Neural cell (in vitro differentiated cells): ENCODE measurements at regions not wholly inside any gene's neighbourhood (a gene's known extent, or its start where the extent isn't known, plus 50 kb on each side); places are given as distances from the start of the nearest gene placed in this dataset.

Experiments used
- H2AFZ ChIP-seq: fragments of 200-600, 300-800 bp; sonication (generic), shearing (Covaris generic); 2 replicates; pipeline ENCODE4 v1.6.0; 2014; ENCODE audit warnings: low read depth, mild to moderate bottlenecking, antibody characterized with exemption, low read length, moderate library complexity
- H3F3A ChIP-seq: fragments of 200-600 bp; shearing (Covaris generic); 2 replicates; pipeline ENCODE4 v1.6.1; 2016; ENCODE audit warnings: mild to moderate bottlenecking, moderate library complexity, mixed read lengths, antibody characterized with exemption, low read length; ENCODE audit not compliant: insufficient read depth, poor library complexity, severe bottlenecking
- H3K27ac ChIP-seq: fragments of 200-600, 300-800 bp; sonication (generic), shearing (Covaris generic); 2 replicates; pipeline ENCODE4 v1.5.1; 2014; ENCODE audit warnings: mild to moderate bottlenecking, low read length, moderate library complexity
- H3K27me3 ChIP-seq: fragments of 300-800, 200-600 bp; sonication (generic), shearing (Covaris generic); 2 replicates; pipeline ENCODE4 v1.6.0; 2014; ENCODE audit warnings: mild to moderate bottlenecking, low read depth, low read length, moderate library complexity; ENCODE audit not compliant: insufficient read depth
- H3K36me3 ChIP-seq: fragments of 300-800, 200-600 bp; sonication (generic), shearing (Covaris generic); 2 replicates; pipeline ENCODE4 v1.5.1; 2014; ENCODE audit warnings: mild to moderate bottlenecking, antibody characterized with exemption, low read length, moderate library complexity; ENCODE audit not compliant: insufficient read depth
- H3K4me2 ChIP-seq: fragments of 300-800, 200-600 bp; sonication (generic), shearing (Covaris generic); 2 replicates; pipeline ENCODE4 v1.6.0; 2014; ENCODE audit warnings: mild to moderate bottlenecking, low read length
- H3K4me3 ChIP-seq: fragments of 300-800, 200-600 bp; sonication (generic), shearing (Covaris generic); 2 replicates; pipeline ENCODE4 v1.5.1; 2014; ENCODE audit warnings: mild to moderate bottlenecking, low read length, moderate library complexity
- H3K79me2 ChIP-seq: fragments of 200-600 bp; shearing (Covaris generic); replicated peaks from 2 replicates; pipeline ENCODE4 v1.6.0; 2014; ENCODE audit warnings: mild to moderate bottlenecking, low read length, moderate library complexity; ENCODE audit not compliant: insufficient read depth
- H3K9ac ChIP-seq: fragments of 300-800, 200-600 bp; sonication (generic), shearing (Covaris generic); 2 replicates; pipeline ENCODE4 v1.6.1; 2016; ENCODE audit warnings: mild to moderate bottlenecking, low read length, mixed read lengths
- H3K9me2 ChIP-seq: fragments of 200-600 bp; shearing (Covaris generic); 2 replicates; pipeline ENCODE4 v1.6.1; 2016; ENCODE audit warnings: mild to moderate bottlenecking, low read length, mixed read lengths; ENCODE audit not compliant: insufficient read depth
- H3K9me3 ChIP-seq: fragments of 200-600, 300-800 bp; sonication (generic), shearing (Covaris generic); 2 replicates; pipeline ENCODE4 v1.6.1; 2016; ENCODE audit warnings: mild to moderate bottlenecking, mixed run types, low read length, moderate library complexity, mixed read lengths
- H4K20me1 ChIP-seq: fragments of 200-600 bp; shearing (Covaris generic); 2 replicates; pipeline ENCODE4 v1.6.1; 2016; ENCODE audit warnings: mild to moderate bottlenecking, mixed run types; ENCODE audit not compliant: insufficient read depth
- EP300 ChIP-seq: fragments of 450-650 bp; conservative IDR thresholded peaks from 2 replicates; pipeline ENCODE4 v1.6.1; 2014; ENCODE audit warnings: antibody characterized with exemption, mild to moderate bottlenecking, moderate library complexity; ENCODE audit not compliant: poor library complexity, severe bottlenecking
- EZH2 ChIP-seq: fragments of 200-600, 300-800 bp; shearing (Covaris generic), sonication (generic); IDR thresholded peaks from 2 replicates; pipeline ENCODE4 v1.6.1; 2014; ENCODE audit warnings: antibody characterized with exemption, low read length, borderline replicate concordance, mild to moderate bottlenecking; ENCODE audit not compliant: insufficient read depth, poor library complexity, severe bottlenecking
- MXI1 ChIP-seq: fragments of 450-650 bp; conservative IDR thresholded peaks from 2 replicates; pipeline ENCODE4 v1.6.1; 2014; ENCODE audit warnings: antibody characterized with exemption, mild to moderate bottlenecking; ENCODE audit not compliant: poor library complexity, severe bottlenecking
- POLR2AphosphoS5 ChIP-seq: IDR thresholded peaks from 2 replicates; pipeline ENCODE4 v1.6.1; 2012
- RAD21 ChIP-seq: fragments of 450-650 bp; conservative IDR thresholded peaks from 2 replicates; pipeline ENCODE4 v1.6.1; 2014; ENCODE audit warnings: antibody characterized with exemption, mild to moderate bottlenecking, moderate library complexity
- SMC3 ChIP-seq: fragments of 450-650 bp; conservative IDR thresholded peaks from 2 replicates; pipeline ENCODE4 v1.6.1; 2014; ENCODE audit warnings: antibody characterized with exemption, mild to moderate bottlenecking, moderate library complexity; ENCODE audit not compliant: poor library complexity
- TAF1 ChIP-seq: IDR thresholded peaks from 2 replicates; pipeline ENCODE4 v1.6.1; 2012; ENCODE audit warnings: low read depth
- TF ChIP-seq, protein P1 (sequence below): IDR thresholded peaks from 2 replicates; pipeline ENCODE4 v1.6.1; 2012; ENCODE audit warnings: borderline replicate concordance
- TF ChIP-seq, protein P2 (sequence below): fragments of 450-650 bp; IDR thresholded peaks from 2 replicates; pipeline ENCODE4 v1.5.1; 2014; ENCODE audit warnings: antibody characterized with exemption, mild to moderate bottlenecking, moderate library complexity; ENCODE audit not compliant: poor library complexity, severe bottlenecking

DNA sequence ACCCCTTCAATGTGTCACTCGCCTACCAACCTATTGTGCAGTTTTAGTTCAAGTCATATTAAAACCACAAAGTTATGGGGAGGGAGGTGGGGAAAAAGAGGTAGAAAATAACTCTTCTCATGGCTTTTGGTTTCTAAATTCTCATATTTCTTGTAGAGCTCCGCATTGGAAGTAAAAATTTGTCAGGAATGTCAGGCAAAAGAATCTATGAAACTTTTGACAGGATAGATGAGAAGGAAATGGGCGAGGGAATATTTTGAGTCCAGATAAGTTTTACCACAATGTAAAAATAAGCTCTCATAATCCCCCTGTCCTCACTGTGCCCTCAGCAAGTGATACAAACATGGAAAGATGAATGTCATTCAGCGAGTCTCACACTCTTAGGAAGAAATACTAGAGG is 270.4 kb downstream of the DLEU7 start:
- no peaks in the 10 kb centered on the region for H4K20me1 ChIP-seq
- no peaks in the 10 kb centered on the region for H3K79me2 ChIP-seq
- H3K9me3 ChIP-seq = no peaks in the 10 kb centered on the region
- no peak overlapping the region for H3K9ac ChIP-seq
- no peak overlapping the region for H3K4me3 ChIP-seq
- no peak overlapping the region for H3K27ac ChIP-seq
- H3K36me3 ChIP-seq = no peaks in the 10 kb centered on the region
- H2AFZ ChIP-seq = no peak overlapping the region
- H3K4me2 ChIP-seq = no peak overlapping the region
- TF ChIP-seq, protein P1, sequence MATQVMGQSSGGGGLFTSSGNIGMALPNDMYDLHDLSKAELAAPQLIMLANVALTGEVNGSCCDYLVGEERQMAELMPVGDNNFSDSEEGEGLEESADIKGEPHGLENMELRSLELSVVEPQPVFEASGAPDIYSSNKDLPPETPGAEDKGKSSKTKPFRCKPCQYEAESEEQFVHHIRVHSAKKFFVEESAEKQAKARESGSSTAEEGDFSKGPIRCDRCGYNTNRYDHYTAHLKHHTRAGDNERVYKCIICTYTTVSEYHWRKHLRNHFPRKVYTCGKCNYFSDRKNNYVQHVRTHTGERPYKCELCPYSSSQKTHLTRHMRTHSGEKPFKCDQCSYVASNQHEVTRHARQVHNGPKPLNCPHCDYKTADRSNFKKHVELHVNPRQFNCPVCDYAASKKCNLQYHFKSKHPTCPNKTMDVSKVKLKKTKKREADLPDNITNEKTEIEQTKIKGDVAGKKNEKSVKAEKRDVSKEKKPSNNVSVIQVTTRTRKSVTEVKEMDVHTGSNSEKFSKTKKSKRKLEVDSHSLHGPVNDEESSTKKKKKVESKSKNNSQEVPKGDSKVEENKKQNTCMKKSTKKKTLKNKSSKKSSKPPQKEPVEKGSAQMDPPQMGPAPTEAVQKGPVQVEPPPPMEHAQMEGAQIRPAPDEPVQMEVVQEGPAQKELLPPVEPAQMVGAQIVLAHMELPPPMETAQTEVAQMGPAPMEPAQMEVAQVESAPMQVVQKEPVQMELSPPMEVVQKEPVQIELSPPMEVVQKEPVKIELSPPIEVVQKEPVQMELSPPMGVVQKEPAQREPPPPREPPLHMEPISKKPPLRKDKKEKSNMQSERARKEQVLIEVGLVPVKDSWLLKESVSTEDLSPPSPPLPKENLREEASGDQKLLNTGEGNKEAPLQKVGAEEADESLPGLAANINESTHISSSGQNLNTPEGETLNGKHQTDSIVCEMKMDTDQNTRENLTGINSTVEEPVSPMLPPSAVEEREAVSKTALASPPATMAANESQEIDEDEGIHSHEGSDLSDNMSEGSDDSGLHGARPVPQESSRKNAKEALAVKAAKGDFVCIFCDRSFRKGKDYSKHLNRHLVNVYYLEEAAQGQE = no peak
- no peak for TF ChIP-seq TAF1
- no peak for TF ChIP-seq MXI1
- TF ChIP-seq SMC3 = no peak
- no peak for TF ChIP-seq POLR2AphosphoS5
- TF ChIP-seq RAD21 = no peak
- TF ChIP-seq, protein P2, sequence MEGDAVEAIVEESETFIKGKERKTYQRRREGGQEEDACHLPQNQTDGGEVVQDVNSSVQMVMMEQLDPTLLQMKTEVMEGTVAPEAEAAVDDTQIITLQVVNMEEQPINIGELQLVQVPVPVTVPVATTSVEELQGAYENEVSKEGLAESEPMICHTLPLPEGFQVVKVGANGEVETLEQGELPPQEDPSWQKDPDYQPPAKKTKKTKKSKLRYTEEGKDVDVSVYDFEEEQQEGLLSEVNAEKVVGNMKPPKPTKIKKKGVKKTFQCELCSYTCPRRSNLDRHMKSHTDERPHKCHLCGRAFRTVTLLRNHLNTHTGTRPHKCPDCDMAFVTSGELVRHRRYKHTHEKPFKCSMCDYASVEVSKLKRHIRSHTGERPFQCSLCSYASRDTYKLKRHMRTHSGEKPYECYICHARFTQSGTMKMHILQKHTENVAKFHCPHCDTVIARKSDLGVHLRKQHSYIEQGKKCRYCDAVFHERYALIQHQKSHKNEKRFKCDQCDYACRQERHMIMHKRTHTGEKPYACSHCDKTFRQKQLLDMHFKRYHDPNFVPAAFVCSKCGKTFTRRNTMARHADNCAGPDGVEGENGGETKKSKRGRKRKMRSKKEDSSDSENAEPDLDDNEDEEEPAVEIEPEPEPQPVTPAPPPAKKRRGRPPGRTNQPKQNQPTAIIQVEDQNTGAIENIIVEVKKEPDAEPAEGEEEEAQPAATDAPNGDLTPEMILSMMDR = no peak
- no peak for TF ChIP-seq EP300
- TF ChIP-seq EZH2 = no peak
- no peaks in the 10 kb centered on the region for H3K9me2 ChIP-seq
- no peaks in the 10 kb centered on the region for H3F3A ChIP-seq
- no peaks in the 10 kb centered on the region for H3K27me3 ChIP-seq

DNA sequence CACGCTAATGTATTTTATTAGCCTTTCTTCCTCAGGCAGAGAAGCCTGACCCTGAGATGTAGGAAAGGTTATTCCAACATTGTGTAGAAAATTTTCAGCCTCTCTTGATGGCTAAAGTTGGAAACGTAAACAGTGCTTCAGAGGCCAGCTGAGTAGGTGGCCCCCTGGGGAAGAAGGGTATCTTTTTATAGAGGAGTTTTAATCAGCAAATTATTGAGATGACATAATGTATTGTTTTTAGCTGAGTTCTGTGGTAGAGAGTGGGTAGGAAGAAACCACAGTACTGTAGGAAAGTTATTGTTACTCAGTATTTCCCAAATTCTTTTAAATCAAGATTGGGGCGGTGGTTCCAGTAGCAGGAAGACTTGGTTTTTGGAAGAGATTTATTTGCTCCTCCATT is 268.8 kb downstream of the DLEU7 start:
- H4K20me1 ChIP-seq = no peaks in the 10 kb centered on the region
- no peaks in the 10 kb centered on the region for H3K36me3 ChIP-seq
- H3K9ac ChIP-seq = no peak overlapping the region
- no peaks in the 10 kb centered on the region for H3F3A ChIP-seq
- no peak overlapping the region for H2AFZ ChIP-seq
- TF ChIP-seq, protein P2 = no peak
- TF ChIP-seq RAD21 (no peak), POLR2AphosphoS5 (no peak), SMC3 (no peak), EZH2 (no peak), EP300 (no peak), TAF1 (no peak), MXI1 (no peak)
- TF ChIP-seq, protein P1 = no peak
- H3K4me3 ChIP-seq = no peak overlapping the region
- H3K9me2 ChIP-seq = no peaks in the 10 kb centered on the region
- H3K79me2 ChIP-seq = no peaks in the 10 kb centered on the region
- H3K4me2 ChIP-seq = no peak overlapping the region
- H3K27me3 ChIP-seq = no peaks in the 10 kb centered on the region
- no peak overlapping the region for H3K27ac ChIP-seq
- H3K9me3 ChIP-seq = no peaks in the 10 kb centered on the region
